HT1080 (cell line): ENCODE measurements at regions not wholly inside any gene's neighbourhood (a gene's known extent, or its start where the extent isn't known, plus 50 kb on each side); places are given as distances from the start of the nearest gene placed in this dataset.
A peak's percentile ranks its signal among the peaks of the same experiment; 100 is the strongest.
"Not testable (repeated sequence)": the region's sequence is repeated elsewhere in the genome, so short reads cannot be mapped to it uniquely, and the experiment has no call there.

Experiments used
- DNase-seq: peaks from one replicate; pipeline ENCODE4 v3.0.0-alpha.2; 2015; ENCODE audit warnings: low read depth

- DNase-seq = no peak
These were observed 63.0 kb downstream of the HLX start for GRCh38 chr1:220942278-220942677.

DNA sequence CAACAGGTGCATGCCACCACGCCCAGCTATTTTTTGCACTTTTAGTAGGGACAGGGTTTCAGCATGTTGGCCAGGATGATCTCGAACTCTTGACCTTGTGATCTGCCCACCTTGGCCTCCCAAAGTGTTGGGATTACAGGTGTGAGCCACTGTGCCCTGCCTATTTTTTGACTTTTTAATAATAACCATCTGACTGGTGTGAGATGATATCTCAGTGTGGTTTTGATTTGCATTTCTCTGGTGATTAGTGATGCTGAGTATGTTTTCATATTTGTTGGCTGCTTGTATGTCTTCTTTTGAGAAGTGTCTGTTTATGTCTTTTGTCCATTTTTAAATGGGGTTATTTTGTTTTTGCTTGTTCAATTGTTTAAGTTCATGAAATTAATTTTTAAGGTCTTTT lies 63.7 kb downstream of the HLX start:
- DNase-seq = not testable (repeated sequence)

- DNase-seq = no peak
These were observed 64.2 kb downstream of the HLX start for GRCh38 chr1:220943319-220943996.

- DNase-seq = no peak
These were observed 71.3 kb downstream of the HLX start for GRCh38 chr1:220950576-220950975.

- DNase-seq = no peak
These were observed 73.9 kb downstream of the HLX start for GRCh38 chr1:220952961-220953643.

GRCh38 chr1:220954321-220955075 lies 75.3 kb downstream of the HLX start:
- DNase-seq = no peak

DNA sequence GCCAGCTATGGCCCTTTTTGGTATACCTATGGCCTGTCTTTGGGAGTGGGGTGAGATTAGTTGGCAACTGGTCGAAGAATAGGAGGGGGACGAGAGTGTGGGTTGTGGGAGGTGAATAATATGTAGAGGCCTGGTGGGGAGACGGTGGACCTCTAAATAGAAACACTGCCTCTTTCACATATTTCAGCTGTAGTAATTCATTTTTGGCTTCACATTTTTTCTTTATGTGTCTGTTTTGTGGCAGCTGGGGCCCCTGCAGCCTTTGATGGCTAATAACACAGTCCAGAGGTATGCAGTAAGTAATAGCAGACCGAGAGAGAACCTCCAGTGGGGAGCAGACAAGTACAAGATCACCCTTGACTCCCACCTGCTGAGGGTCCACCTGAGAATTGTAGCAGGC lies 75.9 kb downstream of the HLX start:
- DNase-seq = no peak

GRCh38 chr1:220956501-220957232 lies 77.4 kb downstream of the HLX start:
- no peak for DNase-seq

DNA sequence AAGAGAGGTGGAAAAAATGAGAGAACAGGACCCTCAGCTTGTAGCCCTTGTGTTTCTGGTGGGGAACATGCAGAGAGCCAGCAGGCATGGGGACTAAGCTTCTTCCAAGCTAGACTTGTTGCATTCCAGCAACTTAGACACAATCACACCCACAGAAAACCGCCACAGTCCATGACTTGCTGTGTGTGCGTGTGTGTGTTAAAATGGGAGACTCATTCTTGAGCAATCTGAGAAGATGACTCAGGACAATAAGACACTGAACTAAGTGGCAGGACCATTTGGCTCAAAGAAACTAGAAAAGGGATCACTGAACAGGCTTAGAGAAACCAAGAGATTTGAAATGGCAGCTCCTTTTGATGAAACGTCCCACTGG lies 78.0 kb downstream of the HLX start:
- DNase-seq = peak; percentile 81

- DNase-seq = no peak
These were observed 79.0 kb downstream of the HLX start for GRCh38 chr1:220958234-220958633.

- peak; percentile 83 for DNase-seq
These were observed 82.9 kb downstream of the HLX start for GRCh38 chr1:220962031-220962751.

DNA sequence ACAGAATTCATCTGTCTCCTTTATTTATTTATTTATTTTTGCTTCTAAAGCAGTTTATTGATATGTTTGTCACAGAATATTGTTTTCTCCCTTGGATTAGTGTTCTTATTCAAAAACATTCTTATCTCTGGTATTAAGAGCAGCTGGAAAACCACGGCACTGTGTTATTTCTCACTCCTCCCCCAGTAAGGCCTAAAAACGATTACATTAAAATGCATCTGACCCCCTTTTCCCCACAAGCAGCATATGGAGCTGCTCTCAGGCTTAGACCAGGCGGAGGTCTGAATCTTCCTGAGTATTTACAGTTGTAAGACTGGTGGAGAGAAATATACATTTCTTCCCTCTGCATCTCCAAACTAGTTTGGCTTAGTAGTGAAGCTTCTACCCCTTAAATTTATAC lies 86.8 kb downstream of the HLX start:
- DNase-seq = no peak

DNA sequence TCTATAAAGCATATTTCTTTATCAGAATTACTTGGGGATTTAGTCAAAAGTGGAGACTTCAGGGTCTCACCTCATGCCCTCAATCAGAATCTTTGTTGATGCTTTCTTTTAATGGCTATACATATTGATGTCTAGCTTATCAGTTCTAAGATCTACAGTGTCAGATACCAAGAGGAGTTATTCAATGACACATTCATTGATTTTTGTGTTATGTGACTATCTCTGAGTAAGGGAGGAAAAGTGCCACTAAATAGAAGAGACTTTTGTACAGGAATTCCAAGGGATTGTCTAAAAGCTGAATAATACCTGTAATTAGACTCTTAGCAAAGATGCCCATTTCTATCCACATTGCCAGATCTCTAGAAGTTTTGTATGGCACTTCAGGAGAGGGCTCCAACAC lies 87.2 kb downstream of the HLX start:
- no peak for DNase-seq

DNA sequence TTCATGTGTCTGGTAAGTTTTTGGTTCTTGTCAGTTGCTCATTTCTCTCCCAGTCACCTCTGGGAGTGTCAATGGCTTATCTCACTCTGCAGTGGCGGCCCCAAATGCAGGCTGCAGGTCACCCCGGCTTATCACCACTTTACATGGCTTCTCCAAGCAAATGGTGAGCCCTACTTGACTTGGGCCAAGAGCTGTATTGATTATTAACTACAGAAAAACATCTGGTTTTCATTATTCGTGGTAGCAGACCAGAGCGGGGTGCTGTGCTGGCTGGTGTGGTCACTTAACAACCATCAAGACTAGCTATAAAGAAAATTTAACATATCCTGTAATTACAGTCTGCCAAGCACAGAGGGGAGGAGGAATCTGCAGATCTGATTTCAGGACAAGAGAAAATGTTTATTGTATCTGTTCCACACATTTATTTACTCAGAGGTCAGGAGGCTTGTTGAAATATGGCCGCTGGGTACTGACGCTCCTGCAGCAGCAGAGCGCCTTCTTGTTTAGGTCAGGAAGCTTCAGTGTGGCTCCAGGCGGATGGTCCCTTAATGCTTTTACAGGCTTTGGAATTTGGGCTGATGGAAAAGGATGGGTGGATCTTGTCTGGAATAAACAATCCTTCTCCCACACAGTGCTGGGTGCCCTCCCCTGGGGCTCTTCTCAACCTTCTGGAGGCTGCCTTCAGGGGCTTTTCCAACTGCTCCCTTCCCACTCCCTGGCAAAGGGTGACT lies 87.8 kb downstream of the HLX start:
- DNase-seq = no peak

- no peak for DNase-seq
These were observed 88.7 kb downstream of the HLX start for GRCh38 chr1:220967911-220968310.

- DNase-seq = not testable (repeated sequence)
These were observed 90.0 kb downstream of the HLX start for GRCh38 chr1:220969281-220969680.

DNA sequence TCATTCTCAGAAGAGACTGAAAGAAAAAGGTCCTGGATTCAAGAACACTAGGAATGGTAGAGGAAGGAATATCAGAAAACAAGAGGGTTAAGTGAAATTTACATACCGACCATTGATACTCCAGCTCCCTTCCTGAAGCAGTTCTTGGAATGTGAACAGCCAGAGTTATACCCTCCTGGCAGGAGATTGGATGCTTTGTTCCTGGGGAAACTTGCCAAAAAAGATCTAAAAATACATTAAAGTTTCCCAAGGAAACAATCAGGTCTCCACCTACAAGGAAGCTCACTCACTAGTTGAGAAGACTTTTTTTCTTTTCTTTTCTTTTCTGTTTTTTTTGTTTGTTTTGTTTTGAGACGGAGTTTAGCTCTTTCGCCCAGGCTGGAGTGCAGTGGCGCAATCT lies 91.1 kb downstream of the HLX start:
- DNase-seq = no peak

- DNase-seq = no peak
These were observed 92.0 kb downstream of the HLX start for GRCh38 chr1:220971221-220971620.

DNA sequence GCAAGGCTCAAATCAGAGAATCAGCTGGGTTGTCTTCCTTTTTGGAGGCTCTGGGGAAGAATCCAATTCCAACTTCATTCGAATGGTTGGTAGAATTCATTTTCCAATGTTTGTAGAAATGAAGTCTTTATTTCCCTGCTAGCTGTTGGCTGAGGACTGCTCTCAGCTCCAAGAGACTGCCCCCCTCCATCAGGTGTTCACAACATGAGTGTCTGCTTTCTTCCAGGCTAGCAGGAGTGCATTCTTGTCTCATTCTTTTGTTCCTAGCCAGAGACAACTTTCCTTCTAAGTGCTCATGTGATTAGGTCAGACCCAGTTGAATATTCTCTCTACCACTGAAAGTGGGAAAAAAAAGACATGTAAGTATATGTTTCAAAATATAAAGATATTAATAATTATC lies 95.2 kb downstream of the HLX start:
- DNase-seq = no peak

GRCh38 chr1:220976390-220976789 lies 97.1 kb downstream of the HLX start:
- DNase-seq = no peak

DNA sequence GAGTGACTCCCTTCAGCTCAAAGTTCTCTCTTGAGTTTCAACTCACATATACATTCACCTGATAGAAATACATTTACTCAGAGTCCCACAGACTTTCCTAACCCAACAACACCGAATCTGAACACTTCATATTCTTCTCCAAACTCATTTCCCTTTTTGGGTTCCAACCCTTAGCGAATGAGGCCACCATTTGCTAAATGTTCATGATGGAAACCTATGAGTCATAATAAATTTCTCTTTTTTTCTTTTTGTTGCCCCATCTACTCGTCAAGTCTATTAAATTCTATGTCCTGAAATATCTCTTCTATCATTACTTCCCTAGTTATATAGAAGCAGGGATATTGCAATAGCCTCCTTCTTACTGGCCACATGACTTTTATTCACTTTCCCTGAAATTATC lies 100.1 kb downstream of the HLX start:
- DNase-seq = no peak
